Glutamatergic neuron (in vitro differentiated cells): ENCODE measurements at regions not wholly inside any gene's neighbourhood (a gene's known extent, or its start where the extent isn't known, plus 50 kb on each side); places are given as distances from the start of the nearest gene placed in this dataset.

ENCODE experiments used
- DNase-seq: peaks from one replicate; pipeline ENCODE4 v3.0.0; 2022
- H3K27ac Mint-ChIP-seq: one replicate; pipeline ENCODE4 v1.8.0; 2020; ENCODE audit warnings: mild to moderate bottlenecking, mixed read lengths, inconsistent platforms; ENCODE audit not compliant: unreplicated experiment
- H3K27me3 Mint-ChIP-seq: one replicate; pipeline ENCODE4 v1.8.0; 2020; ENCODE audit warnings: mild to moderate bottlenecking, moderate library complexity, mixed read lengths, inconsistent platforms; ENCODE audit not compliant: unreplicated experiment
- H3K36me3 Mint-ChIP-seq: one replicate; pipeline ENCODE4 v1.8.0; 2020; ENCODE audit warnings: mild to moderate bottlenecking, mixed read lengths, inconsistent platforms; ENCODE audit not compliant: unreplicated experiment
- H3K4me1 Mint-ChIP-seq: one replicate; pipeline ENCODE4 v1.8.0; 2020; ENCODE audit warnings: mild to moderate bottlenecking, low read depth, mixed read lengths, inconsistent platforms; ENCODE audit not compliant: unreplicated experiment
- H3K4me3 Mint-ChIP-seq: one replicate; pipeline ENCODE4 v1.8.0; 2020; ENCODE audit warnings: mild to moderate bottlenecking, mixed read lengths, inconsistent platforms; ENCODE audit not compliant: unreplicated experiment
- H3K9me3 Mint-ChIP-seq: one replicate; pipeline ENCODE4 v1.8.0; 2020; ENCODE audit warnings: mild to moderate bottlenecking, moderate library complexity, mixed read lengths, inconsistent platforms; ENCODE audit not compliant: unreplicated experiment
- TF ChIP-seq, protein P1 (sequence below): fragments of 200-600 bp; sonication (generic); IDR thresholded peaks from one replicate; pipeline ENCODE4 v1.5.0; 2021; ENCODE audit not compliant: partially characterized antibody, unreplicated experiment

DNA sequence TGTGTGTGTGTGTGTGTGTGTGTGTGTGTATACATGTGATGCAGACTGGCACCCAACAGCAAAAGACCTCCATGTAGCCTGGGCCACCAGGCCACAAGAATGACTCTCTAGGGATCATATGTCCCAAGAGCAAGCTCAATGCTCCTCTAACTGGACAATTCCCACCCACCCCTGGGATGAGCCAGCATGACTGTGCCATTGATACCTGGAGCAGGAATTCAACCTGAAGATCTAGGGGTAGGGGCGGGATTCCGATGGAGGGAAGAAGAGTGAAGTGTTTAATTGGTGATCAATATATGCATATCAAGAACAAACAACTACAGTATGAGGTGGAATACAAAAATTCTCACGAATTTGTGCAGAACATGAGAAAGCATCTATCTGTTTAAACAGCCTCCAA is 136.2 kb downstream of the PSMG1 start:
- Mint-ChIP-seq H3K27me3 (no peaks in the 10 kb centered on the region), H3K4me1 (peaks cover 9% of the 10 kb centered on the region), H3K9me3 (no peaks in the 10 kb centered on the region), H3K36me3 (peaks cover 5% of the 10 kb centered on the region), H3K27ac (no peak overlapping the region), H3K4me3 (no peak overlapping the region)
- TF ChIP-seq, protein P1, sequence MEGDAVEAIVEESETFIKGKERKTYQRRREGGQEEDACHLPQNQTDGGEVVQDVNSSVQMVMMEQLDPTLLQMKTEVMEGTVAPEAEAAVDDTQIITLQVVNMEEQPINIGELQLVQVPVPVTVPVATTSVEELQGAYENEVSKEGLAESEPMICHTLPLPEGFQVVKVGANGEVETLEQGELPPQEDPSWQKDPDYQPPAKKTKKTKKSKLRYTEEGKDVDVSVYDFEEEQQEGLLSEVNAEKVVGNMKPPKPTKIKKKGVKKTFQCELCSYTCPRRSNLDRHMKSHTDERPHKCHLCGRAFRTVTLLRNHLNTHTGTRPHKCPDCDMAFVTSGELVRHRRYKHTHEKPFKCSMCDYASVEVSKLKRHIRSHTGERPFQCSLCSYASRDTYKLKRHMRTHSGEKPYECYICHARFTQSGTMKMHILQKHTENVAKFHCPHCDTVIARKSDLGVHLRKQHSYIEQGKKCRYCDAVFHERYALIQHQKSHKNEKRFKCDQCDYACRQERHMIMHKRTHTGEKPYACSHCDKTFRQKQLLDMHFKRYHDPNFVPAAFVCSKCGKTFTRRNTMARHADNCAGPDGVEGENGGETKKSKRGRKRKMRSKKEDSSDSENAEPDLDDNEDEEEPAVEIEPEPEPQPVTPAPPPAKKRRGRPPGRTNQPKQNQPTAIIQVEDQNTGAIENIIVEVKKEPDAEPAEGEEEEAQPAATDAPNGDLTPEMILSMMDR, result no peak
- no peak for DNase-seq

DNA sequence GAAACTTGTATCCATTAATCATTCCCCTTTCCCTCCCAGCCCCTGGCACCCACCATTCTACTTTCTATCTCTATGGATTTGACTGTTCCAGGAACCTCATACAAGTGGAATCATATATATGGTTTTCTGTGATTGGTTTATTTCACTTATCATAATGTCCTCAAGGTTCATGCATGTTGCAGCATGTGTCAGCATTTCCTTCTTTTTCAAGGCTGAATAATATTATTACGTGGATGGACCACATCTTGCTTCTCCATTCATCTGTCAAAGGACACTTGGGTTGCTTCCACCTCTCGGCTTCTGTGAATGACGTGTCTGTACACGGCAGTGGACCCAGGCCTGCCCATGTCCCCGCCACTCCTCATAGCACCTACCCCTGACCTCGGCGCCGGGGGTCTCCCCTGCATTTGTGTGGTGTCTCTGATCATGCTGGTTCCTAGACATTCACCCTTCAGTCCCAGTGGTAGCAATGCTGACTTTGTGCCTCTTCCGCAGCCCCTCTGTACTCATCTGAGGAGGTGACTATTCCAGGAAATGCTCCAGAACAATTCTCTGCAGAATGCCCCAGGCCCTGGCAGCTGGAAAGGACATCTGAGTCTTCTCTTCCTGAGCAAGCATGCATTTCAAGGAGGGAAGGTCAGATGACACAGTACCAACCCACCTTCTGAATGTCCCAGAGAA is 136.9 kb downstream of the PSMG1 start:
- no peaks in the 10 kb centered on the region for H3K27me3 Mint-ChIP-seq
- H3K4me1 Mint-ChIP-seq, result peaks cover 9% of the 10 kb centered on the region
- peaks cover 5% of the 10 kb centered on the region for H3K36me3 Mint-ChIP-seq
- TF ChIP-seq, protein P1, result no peak
- H3K4me3 Mint-ChIP-seq, result no peak overlapping the region
- no peak overlapping the region for H3K27ac Mint-ChIP-seq
- H3K9me3 Mint-ChIP-seq, result no peaks in the 10 kb centered on the region
- no peak for DNase-seq

- no peak for DNase-seq
- no peak overlapping the region for H3K4me3 Mint-ChIP-seq
- no peaks in the 10 kb centered on the region for H3K9me3 Mint-ChIP-seq
- peaks cover 5% of the 10 kb centered on the region for H3K36me3 Mint-ChIP-seq
- H3K27me3 Mint-ChIP-seq, result no peaks in the 10 kb centered on the region
- TF ChIP-seq, protein P1, result no peak
- peaks cover 2% of the 10 kb centered on the region for H3K4me1 Mint-ChIP-seq
- no peak overlapping the region for H3K27ac Mint-ChIP-seq
These were observed 141.4 kb downstream of the PSMG1 start for GRCh38 chr21:39041816-39042215.

DNA sequence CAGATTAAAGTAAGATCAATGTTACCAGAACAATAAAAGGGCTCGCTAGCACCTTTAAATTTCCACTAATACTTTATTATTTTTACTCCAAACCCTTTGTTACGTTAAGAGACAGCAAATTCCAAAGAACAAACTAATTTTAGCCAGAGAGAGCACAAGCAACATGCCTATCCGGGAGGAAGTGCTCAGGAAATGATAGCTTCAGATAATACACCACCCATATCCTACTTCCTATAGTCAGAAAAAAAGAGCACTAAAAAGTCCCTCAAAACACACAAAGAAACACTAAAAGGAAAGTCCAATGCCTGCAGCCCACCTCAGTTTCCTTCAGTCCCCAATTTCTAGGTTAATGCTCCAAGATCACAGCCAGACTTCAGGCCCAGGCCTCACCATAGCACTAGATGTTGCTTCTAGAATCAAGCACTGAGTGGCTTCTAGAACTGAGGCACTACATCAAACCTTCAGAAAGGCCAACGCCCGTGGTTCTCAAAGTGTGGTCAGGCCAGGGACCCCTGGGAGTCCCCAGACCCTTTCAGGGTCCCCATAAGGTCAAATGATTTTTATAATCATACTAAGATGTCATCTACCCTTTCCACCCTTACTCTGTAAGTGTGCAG is 142.6 kb downstream of the PSMG1 start:
- Mint-ChIP-seq H3K4me3 (no peak overlapping the region), H3K27ac (no peak overlapping the region), H3K27me3 (no peaks in the 10 kb centered on the region), H3K9me3 (no peaks in the 10 kb centered on the region), H3K4me1 (peaks cover 5% of the 10 kb centered on the region), H3K36me3 (peaks cover 9% of the 10 kb centered on the region)
- DNase-seq, result no peak
- TF ChIP-seq, protein P1, result no peak

GRCh38 chr21:39037807-39038405 is 145.3 kb downstream of the PSMG1 start:
- DNase-seq, result no peak
- Mint-ChIP-seq H3K27me3 (no peaks in the 10 kb centered on the region), H3K9me3 (peaks cover 8% of the 10 kb centered on the region), H3K4me3 (no peak overlapping the region), H3K27ac (no peak overlapping the region), H3K36me3 (peaks cover 9% of the 10 kb centered on the region), H3K4me1 (peaks cover 11% of the 10 kb centered on the region)
- TF ChIP-seq, protein P1, result no peak
